ENCODE measurements at regions not wholly inside any gene's neighbourhood (a gene's known extent, or its start where the extent isn't known, plus 50 kb on each side); places are given as distances from the start of the nearest gene placed in this dataset.

- Histone ChIP-seq H3K4me1 (peaks cover 4 to 46% (median 34%) of the 10 kb centered on the region in 4 donors), H3K27me3 (no peaks in the 10 kb centered on the region), H3K9me3 (peaks cover 0 to 3% (median 0%) of the 10 kb centered on the region in 4 donors), H3K36me3 (no peaks in the 10 kb centered on the region), H3K27ac (replicated peaks in 1 of 4) (peak overlapping the region; percentile 65 to 77 (median 66)), H3K4me3 (no peak overlapping the region)
- TF ChIP-seq CTCF (IDR thresholded peaks at IDR 0.05) (no peak), POLR2AphosphoS5 (IDR thresholded peaks at IDR 0.05) (peak; percentile 63 to 81)
- no peak for DNase-seq (ENCODE audit: extremely low spot score)
- intact Hi-C loops (cut with DNase I) = no loop called here
- 47% methylated on average over 15 of the region's 17 CpGs for WGBS
Measured at GRCh38 chr1:244214009-244214967, 163.2 kb downstream of the ZBTB18 start.

GRCh38 chr1:244216836-244217235 lies 165.8 kb downstream of the ZBTB18 start:
- Histone ChIP-seq H3K4me1 (peaks cover 4 to 36% (median 31%) of the 10 kb centered on the region in 4 donors), H3K27me3 (no peaks in the 10 kb centered on the region), H3K9me3 (peaks cover 0 to 3% (median 0%) of the 10 kb centered on the region in 4 donors), H3K4me3 (no peak overlapping the region), H3K36me3 (no peaks in the 10 kb centered on the region), H3K27ac (replicated peaks in 1 of 4) (peak overlapping the region in 2 of 4 donors; percentile 18 to 28)
- 96% methylated on average over 5 of the region's 5 CpGs for WGBS
- TF ChIP-seq POLR2A (IDR thresholded peaks at IDR 0.05; ENCODE audit: low read depth) (no peak), CTCF (IDR thresholded peaks at IDR 0.05) (no peak), POLR2AphosphoS5 (IDR thresholded peaks at IDR 0.05) (no peak)
- no peak for DNase-seq (ENCODE audit: extremely low spot score)
- intact Hi-C loops (cut with DNase I) = no loop called here

GRCh38 chr1:244217711-244218110 lies 166.6 kb downstream of the ZBTB18 start:
- whole genome bisulfite sequencing = 89% methylated on average over 2 of the region's 2 CpGs
- intact Hi-C loops (cut with DNase I) = no loop called here
- TF ChIP-seq POLR2AphosphoS5 (IDR thresholded peaks at IDR 0.05) (no peak), POLR2A (IDR thresholded peaks at IDR 0.05; ENCODE audit: low read depth) (no peak), EP300 (IDR thresholded peaks at IDR 0.05) (no peak), CTCF (IDR thresholded peaks at IDR 0.05) (no peak)
- DNase-seq (ENCODE audit: extremely low spot score) = no peak
- peaks cover 4 to 27% (median 23%) of the 10 kb centered on the region in 4 donors for H3K4me1 ChIP-seq
- H3K9me3 ChIP-seq = peaks cover 0 to 3% (median 0%) of the 10 kb centered on the region in 4 donors
- H3K27me3 ChIP-seq = no peaks in the 10 kb centered on the region
- no peaks in the 10 kb centered on the region for H3K36me3 ChIP-seq
- no peak overlapping the region for H3K4me3 ChIP-seq
- no peak overlapping the region for H3K27ac ChIP-seq (replicated peaks in 1 of 4)

GRCh38 chr1:244218220-244218619 lies 167.1 kb downstream of the ZBTB18 start:
- Histone ChIP-seq H3K9me3 (peaks cover 0 to 3% (median 0%) of the 10 kb centered on the region in 4 donors), H3K27me3 (no peaks in the 10 kb centered on the region), H3K27ac (replicated peaks in 1 of 4) (no peak overlapping the region), H3K4me1 (peaks cover 4 to 22% (median 18%) of the 10 kb centered on the region in 4 donors), H3K36me3 (no peaks in the 10 kb centered on the region), H3K4me3 (no peak overlapping the region)
- intact Hi-C loops (cut with DNase I) = no loop called here
- DNase-seq (ENCODE audit: extremely low spot score) = no peak
- TF ChIP-seq EP300 (IDR thresholded peaks at IDR 0.05) (no peak), CTCF (IDR thresholded peaks at IDR 0.05) (no peak), POLR2A (IDR thresholded peaks at IDR 0.05; ENCODE audit: low read depth) (no peak), POLR2AphosphoS5 (IDR thresholded peaks at IDR 0.05) (no peak)
- 91% methylated on average over 9 of the region's 9 CpGs for WGBS

Measured in esophagus muscularis mucosa (tissue), 4 donors.